ENCODE measurements at regions not wholly inside any gene's neighbourhood (a gene's known extent, or its start where the extent isn't known, plus 50 kb on each side); places are given as distances from the start of the nearest gene placed in this dataset.
"Not testable (repeated sequence)": the region's sequence is repeated elsewhere in the genome, so short reads cannot be mapped to it uniquely, and the experiment has no call there.

DNA sequence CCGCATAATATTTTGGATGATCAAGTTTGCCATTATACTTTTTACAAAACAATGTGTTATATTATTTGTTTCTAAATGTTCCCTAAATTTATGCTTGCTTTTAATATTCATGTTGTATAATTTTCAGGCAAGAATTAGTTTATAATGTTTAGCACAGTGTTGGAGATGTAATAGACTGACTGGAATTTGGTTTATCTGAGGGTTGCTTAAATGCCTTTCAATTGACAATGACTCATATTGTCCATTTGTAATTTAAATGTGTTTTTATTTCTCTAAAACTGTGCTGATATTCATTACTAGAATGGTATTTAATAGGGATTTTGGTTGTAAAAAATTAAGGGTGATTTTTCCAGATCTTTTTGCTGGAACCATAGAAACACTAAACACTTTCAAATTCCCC is 788.4 kb downstream of the SLC6A15 start:
- no peaks in the 10 kb centered on the region for H3K27me3 ChIP-seq (replicated peaks in 1 of 7)
- no peaks in the 10 kb centered on the region for H3K4me1 ChIP-seq
- intact Hi-C loops (cut with DNase I; ENCODE audit: low total_unique reads): no loop called here
- no peaks in the 10 kb centered on the region for H3K36me3 ChIP-seq
- no peak for DNase-seq
- no peak overlapping the region for H3K27ac ChIP-seq
- TF ChIP-seq POLR2AphosphoS5 (IDR thresholded peaks at IDR 0.05) (no peak), POLR2A (IDR thresholded peaks at IDR 0.05) (no peak), CTCF (IDR thresholded peaks at IDR 0.05 in 8 of 11, conservative IDR thresholded peaks at IDR 0.05 in 3 of 11) (no peak)
- no peak overlapping the region for H3K4me3 ChIP-seq
- peaks cover 0 to 11% (median 0%) of the 10 kb centered on the region in 8 donors for H3K9me3 ChIP-seq
- 86 to 96% (median 93%) methylated on average over 1 of the region's 1 CpG for WGBS, 5 donors

GRCh38 chr12:84117190-84117589 is 795.4 kb downstream of the SLC6A15 start:
- no peak for TF ChIP-seq POLR2AphosphoS5 (IDR thresholded peaks at IDR 0.05)
- no peak for TF ChIP-seq CTCF (IDR thresholded peaks at IDR 0.05 in 8 of 11, conservative IDR thresholded peaks at IDR 0.05 in 3 of 11)
- no peak for TF ChIP-seq POLR2A (IDR thresholded peaks at IDR 0.05)
- DNase-seq: no peak
- Histone ChIP-seq H3K27me3 (replicated peaks in 1 of 7) (no peaks in the 10 kb centered on the region), H3K36me3 (no peaks in the 10 kb centered on the region), H3K4me1 (no peaks in the 10 kb centered on the region), H3K9me3 (peaks cover 0 to 5% (median 0%) of the 10 kb centered on the region in 8 donors), H3K27ac (no peak overlapping the region), H3K4me3 (no peak overlapping the region)
- WGBS, 5 donors: 84 to 92% (median 87%) methylated on average over 3 of the region's 3 CpGs
- intact Hi-C loops (cut with DNase I; ENCODE audit: low total_unique reads): no loop called here

DNA sequence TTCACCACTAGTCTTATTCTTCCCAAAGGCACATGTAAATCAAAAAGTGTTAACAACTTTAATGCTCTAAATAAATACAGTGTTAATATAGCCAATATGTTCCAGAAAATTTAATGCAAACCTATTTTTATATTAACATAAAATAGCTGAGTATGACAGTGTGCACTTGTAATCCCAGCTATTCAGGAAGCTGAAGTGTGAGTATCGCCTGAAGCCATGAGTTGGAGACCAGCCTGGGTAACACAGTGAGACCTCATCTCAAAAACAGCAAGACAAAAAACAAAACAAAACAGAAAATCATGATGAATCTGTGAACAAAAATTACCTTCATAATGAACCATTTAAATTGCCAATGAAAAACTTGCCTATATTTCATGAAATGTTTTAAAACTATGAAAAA is 798.9 kb downstream of the SLC6A15 start:
- peaks cover 0 to 35% (median 18%) of the 10 kb centered on the region in 8 donors for H3K9me3 ChIP-seq
- 87 to 100% (median 95%) methylated on average over 1 of the region's 1 CpG for WGBS, 5 donors
- H3K27me3 ChIP-seq (replicated peaks in 1 of 7): no peaks in the 10 kb centered on the region
- no peak for DNase-seq
- H3K4me3 ChIP-seq: no peak overlapping the region
- no peaks in the 10 kb centered on the region for H3K4me1 ChIP-seq
- no peak for TF ChIP-seq POLR2AphosphoS5 (IDR thresholded peaks at IDR 0.05)
- no peak for TF ChIP-seq CTCF (IDR thresholded peaks at IDR 0.05 in 8 of 11, conservative IDR thresholded peaks at IDR 0.05 in 3 of 11)
- TF ChIP-seq POLR2A (IDR thresholded peaks at IDR 0.05): no peak
- no peak overlapping the region for H3K27ac ChIP-seq
- no peaks in the 10 kb centered on the region for H3K36me3 ChIP-seq
- intact Hi-C loops (cut with DNase I; ENCODE audit: low total_unique reads): no loop called here

GRCh38 chr12:84103886-84104285 is 808.7 kb downstream of the SLC6A15 start:
- H3K36me3 ChIP-seq; DNase-seq; H3K27me3 ChIP-seq (replicated peaks in 1 of 7); H3K4me1 ChIP-seq; H3K4me3 ChIP-seq; intact Hi-C loops (cut with DNase I; ENCODE audit: low total_unique reads); H3K27ac ChIP-seq: not testable (repeated sequence)
- peaks cover 11 to 99% (median 82%) of the 10 kb centered on the region in 8 donors for H3K9me3 ChIP-seq
- 89 to 96% (median 94%) methylated on average over 4 of the region's 4 CpGs for WGBS, 5 donors

- 92 to 96% (median 92%) methylated on average over 8 of the region's 8 CpGs for WGBS, 5 donors
- H3K4me1 ChIP-seq; H3K27me3 ChIP-seq (replicated peaks in 1 of 7); H3K27ac ChIP-seq; H3K36me3 ChIP-seq; DNase-seq; H3K4me3 ChIP-seq; intact Hi-C loops (cut with DNase I; ENCODE audit: low total_unique reads): not testable (repeated sequence)
- H3K9me3 ChIP-seq: peaks cover 11 to 99% (median 83%) of the 10 kb centered on the region in 8 donors
Measured at GRCh38 chr12:84101963-84102362, 810.6 kb downstream of the SLC6A15 start.

- 75 to 94% (median 83%) methylated on average over 1 of the region's 1 CpG for WGBS, 5 donors
- peaks cover 11 to 90% (median 72%) of the 10 kb centered on the region in 8 donors for H3K9me3 ChIP-seq
- H3K27ac ChIP-seq; DNase-seq; H3K4me3 ChIP-seq; H3K4me1 ChIP-seq; intact Hi-C loops (cut with DNase I; ENCODE audit: low total_unique reads); H3K36me3 ChIP-seq; H3K27me3 ChIP-seq (replicated peaks in 1 of 7): not testable (repeated sequence)
Measured at GRCh38 chr12:84099591-84099990, 813.0 kb downstream of the SLC6A15 start.

Data from spleen (tissue), 11 donors.